Thymus (tissue), 11 donors: ENCODE measurements at regions not wholly inside any gene's neighbourhood (a gene's known extent, or its start where the extent isn't known, plus 50 kb on each side); places are given as distances from the start of the nearest gene placed in this dataset.
"Not testable (repeated sequence)": the region's sequence is repeated elsewhere in the genome, so short reads cannot be mapped to it uniquely, and the experiment has no call there.

Experiments
- DNase-seq, 9 donors: peaks; one replicate each; pipeline ENCODE4 v3.0.0-alpha.2; 2013; ENCODE audit warnings: low spot score in 9 of 9, low read depth in 6 of 9, missing footprints in 1 of 9
- H3K27ac ChIP-seq, 2 donors: one replicate each; pipeline ENCODE4 v1.5.1; 2013; ENCODE audit warnings: control low read depth in 1 of 2, low read depth in 1 of 2, low read length in 1 of 2, mild to moderate bottlenecking in 1 of 2, moderate library complexity in 1 of 2
- H3K27me3 ChIP-seq, 2 donors: one replicate each; pipeline ENCODE4 v1.5.1; 2013; ENCODE audit warnings: low read length in 1 of 2; ENCODE audit not compliant: control insufficient read depth in 2 of 2, insufficient read depth in 1 of 2
- H3K36me3 ChIP-seq, 2 donors: one replicate each; pipeline ENCODE4 v1.5.1; 2013; ENCODE audit warnings: low read length in 1 of 2, mild to moderate bottlenecking in 1 of 2, moderate library complexity in 1 of 2; ENCODE audit not compliant: control insufficient read depth in 2 of 2, insufficient read depth in 2 of 2
- H3K4me1 ChIP-seq, 2 donors: one replicate each; pipeline ENCODE4 v1.5.1; 2013; ENCODE audit warnings: low read length in 2 of 2; ENCODE audit not compliant: control insufficient read depth in 2 of 2, insufficient read depth in 2 of 2
- H3K4me3 ChIP-seq, 2 donors: one replicate each; pipeline ENCODE4 v1.5.1; 2013; ENCODE audit warnings: low read length in 2 of 2, control low read depth in 1 of 2, mild to moderate bottlenecking in 1 of 2
- H3K9me3 ChIP-seq, 2 donors: one replicate each; pipeline ENCODE4 v1.5.1; 2013; ENCODE audit warnings: low read length in 1 of 2, mild to moderate bottlenecking in 1 of 2; ENCODE audit not compliant: control insufficient read depth in 2 of 2, insufficient read depth in 1 of 2
- WGBS: extraction: QIAGEN DNeasy Blood & Tissue Kit; methylation state at CpG from one replicate; pipeline ENCODE4 v1.1.7; 2013; 5-methylcytosine and 5-hydroxymethylcytosine counted together
- donor health status: healthy.

- no peak overlapping the region for H3K27ac ChIP-seq
- H3K4me1 ChIP-seq: no peaks in the 10 kb centered on the region
- WGBS: 83% methylated on average over 8 of the region's 8 CpGs
- DNase-seq: no peak
- no peak overlapping the region for H3K4me3 ChIP-seq
- peaks cover 0 to 2% of the 10 kb centered on the region in 2 donors for H3K27me3 ChIP-seq
- no peaks in the 10 kb centered on the region for H3K36me3 ChIP-seq
- H3K9me3 ChIP-seq: no peaks in the 10 kb centered on the region
These were observed 175.6 kb upstream of the C1orf174 start for GRCh38 chr1:4075436-4076225.

- no peaks in the 10 kb centered on the region for H3K9me3 ChIP-seq
- H3K4me1 ChIP-seq: no peaks in the 10 kb centered on the region
- H3K4me3 ChIP-seq: no peak overlapping the region
- WGBS: 89% methylated on average over 8 of the region's 8 CpGs
- no peak for DNase-seq
- no peak overlapping the region for H3K27ac ChIP-seq
- H3K36me3 ChIP-seq: no peaks in the 10 kb centered on the region
- peaks cover 0 to 2% of the 10 kb centered on the region in 2 donors for H3K27me3 ChIP-seq
These were observed 176.3 kb upstream of the C1orf174 start for GRCh38 chr1:4076346-4076745.

- H3K4me3 ChIP-seq, H3K9me3 ChIP-seq, H3K27me3 ChIP-seq, DNase-seq, H3K4me1 ChIP-seq, H3K27ac ChIP-seq, H3K36me3 ChIP-seq: not testable (repeated sequence)
- 85% methylated on average over 24 of the region's 24 CpGs for WGBS
These were observed 178.3 kb upstream of the C1orf174 start for GRCh38 chr1:4078091-4078962.

GRCh38 chr1:4079815-4080214 lies 179.7 kb upstream of the C1orf174 start:
- 78% methylated on average over 5 of the region's 5 CpGs for WGBS
- H3K27ac ChIP-seq: no peak overlapping the region
- no peak for DNase-seq
- no peak overlapping the region for H3K4me3 ChIP-seq
- no peaks in the 10 kb centered on the region for H3K4me1 ChIP-seq
- H3K27me3 ChIP-seq: no peaks in the 10 kb centered on the region
- H3K9me3 ChIP-seq: no peaks in the 10 kb centered on the region
- no peaks in the 10 kb centered on the region for H3K36me3 ChIP-seq

DNA sequence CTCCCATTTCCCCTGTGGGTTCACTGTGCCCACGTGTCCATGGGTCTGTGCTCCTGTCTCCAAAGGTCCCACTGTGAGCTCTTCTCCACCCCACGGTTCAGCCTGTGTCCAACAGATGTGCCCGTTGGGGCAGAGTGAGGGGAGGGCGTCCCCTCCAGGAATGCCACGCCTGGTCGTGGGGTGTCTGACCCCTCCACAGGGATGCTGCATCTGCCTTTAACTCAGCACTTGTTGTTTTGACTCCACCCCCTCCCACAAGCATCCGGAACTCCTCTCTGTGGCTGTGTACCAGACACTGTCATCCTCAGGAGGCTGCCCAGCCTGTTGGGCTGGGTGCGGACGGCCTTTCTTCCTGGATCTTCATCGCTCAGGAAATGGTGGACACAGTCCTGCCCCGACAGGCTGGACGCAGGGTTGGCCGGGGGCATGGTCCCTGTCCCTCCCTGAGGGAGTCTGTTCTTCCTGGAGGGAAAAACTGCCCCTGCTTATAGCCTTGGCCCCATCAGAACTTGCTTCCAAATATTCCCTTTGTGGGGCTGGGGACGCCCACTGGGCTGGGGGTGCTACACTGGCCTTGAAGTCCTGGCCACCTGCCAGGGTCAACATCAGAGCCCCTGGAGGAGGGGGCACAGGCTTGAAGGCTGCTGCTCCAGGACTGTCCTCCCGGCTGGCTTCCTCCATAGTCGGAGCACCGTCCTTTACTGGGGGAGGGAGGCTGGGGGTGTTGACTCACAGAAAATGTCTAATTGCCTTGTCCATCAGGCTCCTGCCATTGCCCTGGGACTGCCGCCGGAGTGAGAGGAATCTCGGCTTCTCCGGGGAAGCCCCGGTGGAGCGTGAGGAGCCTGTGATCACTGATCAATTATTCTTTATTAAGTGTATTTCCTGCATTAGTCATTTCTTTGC lies 182.0 kb upstream of the C1orf174 start:
- H3K27me3 ChIP-seq: no peaks in the 10 kb centered on the region
- no peaks in the 10 kb centered on the region for H3K36me3 ChIP-seq
- WGBS: 85% methylated on average over 23 of the region's 23 CpGs
- H3K4me3 ChIP-seq: no peak overlapping the region
- H3K4me1 ChIP-seq: no peaks in the 10 kb centered on the region
- no peak for DNase-seq
- H3K27ac ChIP-seq: no peak overlapping the region
- H3K9me3 ChIP-seq: no peaks in the 10 kb centered on the region

DNA sequence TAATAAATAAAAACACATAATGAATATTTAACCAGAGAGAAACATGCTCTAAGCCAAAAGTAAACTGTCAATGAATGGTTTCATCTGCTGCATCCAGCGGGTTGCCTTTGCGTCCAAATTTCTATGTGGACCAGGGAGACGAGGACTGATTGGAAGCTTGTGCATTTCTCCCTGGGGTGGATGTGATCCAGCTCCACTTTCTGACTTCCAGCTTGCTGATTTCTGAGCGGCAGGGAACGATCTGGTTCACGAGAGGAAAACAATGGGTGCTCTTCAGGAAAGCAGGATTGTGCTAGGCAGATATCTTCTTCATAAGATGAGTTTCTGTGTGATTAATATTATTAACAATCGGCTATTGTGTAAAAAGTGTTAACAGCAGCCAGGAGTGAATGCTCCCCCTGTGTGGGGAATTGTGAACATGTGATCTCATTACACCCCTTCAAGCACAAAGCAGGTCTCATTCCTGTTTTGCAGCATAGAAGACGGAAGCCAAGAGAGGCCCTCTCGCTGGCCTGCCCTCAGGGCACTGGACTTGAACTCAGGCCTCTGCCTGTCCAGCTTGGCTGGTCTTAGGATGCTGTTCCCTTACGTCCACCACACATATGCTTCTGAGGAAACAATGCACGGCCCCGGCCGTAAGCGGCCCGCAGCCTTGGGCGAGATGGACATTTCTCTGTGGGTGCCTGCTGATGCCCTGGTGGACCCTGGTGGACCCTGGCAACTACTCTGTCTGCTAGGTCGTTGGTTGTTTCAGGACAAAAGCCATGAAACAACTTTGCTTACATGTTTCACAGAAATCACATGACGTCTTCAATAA lies 183.4 kb upstream of the C1orf174 start:
- Histone ChIP-seq H3K4me3 (no peak overlapping the region), H3K27ac (no peak overlapping the region), H3K9me3 (no peaks in the 10 kb centered on the region), H3K4me1 (no peaks in the 10 kb centered on the region), H3K36me3 (no peaks in the 10 kb centered on the region), H3K27me3 (no peaks in the 10 kb centered on the region)
- 86% methylated on average over 18 of the region's 18 CpGs for WGBS
- DNase-seq: no peak

- Histone ChIP-seq H3K4me3 (no peak overlapping the region), H3K4me1 (no peaks in the 10 kb centered on the region), H3K9me3 (no peaks in the 10 kb centered on the region), H3K27me3 (no peaks in the 10 kb centered on the region), H3K27ac (no peak overlapping the region), H3K36me3 (no peaks in the 10 kb centered on the region)
- WGBS: 87% methylated on average over 6 of the region's 6 CpGs
- DNase-seq: no peak
These were observed 184.0 kb upstream of the C1orf174 start for GRCh38 chr1:4084048-4084431.

- 93% methylated on average over 6 of the region's 6 CpGs for WGBS
- no peak for DNase-seq
- H3K27ac ChIP-seq: no peak overlapping the region
These were observed 184.4 kb upstream of the C1orf174 start for GRCh38 chr1:4084446-4084845.

More at GRCh38 chr1:4084446-4084845, 184.4 kb upstream of the C1orf174 start:
- Histone ChIP-seq H3K9me3 (peaks cover 0 to 1% of the 10 kb centered on the region in 2 donors), H3K27me3 (no peaks in the 10 kb centered on the region), H3K4me1 (no peaks in the 10 kb centered on the region), H3K36me3 (no peaks in the 10 kb centered on the region), H3K4me3 (no peak overlapping the region)
